B cell (primary cell): ENCODE measurements at regions not wholly inside any gene's neighbourhood (a gene's known extent, or its start where the extent isn't known, plus 50 kb on each side); places are given as distances from the start of the nearest gene placed in this dataset.

Experiments
- ATAC-seq: fragments of 200-7000 bp; cut with Tn5 transposase; one replicate; pipeline ENCODE4 v1.10.0; 2021; ENCODE audit warnings: low read depth, mild to moderate bottlenecking, moderate number of reproducible peaks, moderate library complexity
- CTCF ChIA-PET: fragments of 350-600 bp; sonication (Branson Sonifier 250); formaldehyde crosslinking; loops from one replicate; lab custom pipeline; 2021; ENCODE audit warnings: antibody characterized with exemption, inconsistent platforms; lab: Charles Lee
- POLR2A ChIA-PET: fragments of 350-600 bp; sonication (Branson Sonifier 250); formaldehyde crosslinking; loops from one replicate; lab custom pipeline; 2021; ENCODE audit warnings: antibody characterized with exemption; lab: Charles Lee
- DNase-seq: peaks from one replicate; pipeline ENCODE4 v3.0.0; 2013
- H2AFZ ChIP-seq: 2 replicates; pipeline ENCODE4 v1.6.1; 2012; ENCODE audit warnings: mild to moderate bottlenecking, low read depth, low read length; ENCODE audit not compliant: insufficient read depth, poor library complexity, severe bottlenecking
- H3K27ac ChIP-seq, 2 donors: 1 replicate in 1 of 2; 2 replicates in 1 of 2; pipeline ENCODE4 v1.5.1; 2012 to 2013; ENCODE audit warnings: low read length in 2 of 2, mild to moderate bottlenecking in 2 of 2, moderate library complexity in 1 of 2
- H3K27me3 ChIP-seq, 4 experiments: fragments of 200-600 bp in 1 of 4; sonication (generic) in 1 of 4; replicated peaks in 1 of 4; 1 replicate in 2 of 4; 2 replicates in 2 of 4; pipeline versions ENCODE4 v1.6.1 to v1.7.0; 2013 to 2016; ENCODE audit warnings: low read length in 3 of 4, mild to moderate bottlenecking in 2 of 4, mixed read lengths in 1 of 4, moderate library complexity in 1 of 4; ENCODE audit not compliant: insufficient read depth in 4 of 4, control insufficient read depth in 3 of 4; ENCODE audit errors: control extremely low read depth in 1 of 4
- H3K36me3 ChIP-seq, 2 experiments: replicated peaks in 1 of 2; 1 replicate in 1 of 2; 2 replicates in 1 of 2; pipeline versions ENCODE4 v1.6.1 to v1.7.1; 2013; ENCODE audit warnings: low read length in 1 of 2; ENCODE audit not compliant: insufficient read depth in 2 of 2, control insufficient read depth in 1 of 2; ENCODE audit errors: control extremely low read depth in 1 of 2, extremely low read depth in 1 of 2
- H3K4me1 ChIP-seq, 2 donors: fragments of 200-600 bp in 1 of 2; sonication (generic) in 1 of 2; 1 replicate in 1 of 2; 2 replicates in 1 of 2; pipeline versions ENCODE4 v1.5.1 to v1.6.1; 2013 to 2017; ENCODE audit warnings: low read length in 2 of 2; ENCODE audit not compliant: control insufficient read depth in 2 of 2, insufficient read depth in 2 of 2
- H3K4me2 ChIP-seq: replicated peaks from 2 replicates; pipeline ENCODE3; 2012; ENCODE audit warnings: mild to moderate bottlenecking, low read depth, low read length; ENCODE audit not compliant: poor library complexity, severe bottlenecking
- H3K4me3 ChIP-seq, 5 experiments: fragments of 200-600 bp in 1 of 5; sonication (generic) in 1 of 5; 1 replicate in 3 of 5; 2 replicates in 2 of 5; pipeline versions ENCODE4 v1.5.1 to v1.7.0; 2011 to 2016; ENCODE audit warnings: low read length in 4 of 5, mild to moderate bottlenecking in 4 of 5, low read depth in 2 of 5, control low read depth in 1 of 5, moderate library complexity in 1 of 5; ENCODE audit not compliant: insufficient read depth in 1 of 5; ENCODE audit errors: control extremely low read depth in 1 of 5, extremely low read depth in 1 of 5
- H3K79me2 ChIP-seq: fragments of 200-600 bp; sonication (generic); one replicate; pipeline ENCODE4 v1.6.0; 2016; ENCODE audit warnings: low read length; ENCODE audit not compliant: control insufficient read depth, insufficient read depth
- H3K9ac ChIP-seq: fragments of 200-600 bp; sonication (generic); 2 replicates; pipeline ENCODE4 v1.6.1; 2017; ENCODE audit warnings: mild to moderate bottlenecking, low read length, moderate library complexity
- H3K9me3 ChIP-seq, 3 donors: one replicate each; pipeline versions ENCODE4 v1.6.1 to v1.7.1; 2013; ENCODE audit warnings: low read length in 2 of 3; ENCODE audit not compliant: control insufficient read depth in 2 of 3, insufficient read depth in 1 of 3; ENCODE audit errors: control extremely low read depth in 1 of 3
- H4K20me1 ChIP-seq: 2 replicates; pipeline ENCODE4 v1.6.0; 2012; ENCODE audit warnings: mild to moderate bottlenecking, low read length; ENCODE audit not compliant: insufficient read depth, control insufficient read depth, poor library complexity, severe bottlenecking
- H3K27ac Mint-ChIP-seq: one replicate; pipeline ENCODE4 v1.8.0; 2021; ENCODE audit warnings: mixed read lengths
- H3K27me3 Mint-ChIP-seq: one replicate; pipeline ENCODE4 v1.8.0; 2021; ENCODE audit warnings: mixed read lengths
- H3K4me1 Mint-ChIP-seq: one replicate; pipeline ENCODE4 v1.8.0; 2021; ENCODE audit warnings: mixed read lengths
- H3K4me3 Mint-ChIP-seq: one replicate; pipeline ENCODE4 v1.8.0; 2021; ENCODE audit warnings: mixed read lengths
- H3K9me3 Mint-ChIP-seq: one replicate; pipeline ENCODE4 v1.8.0; 2022; ENCODE audit warnings: mixed read lengths; ENCODE audit not compliant: insufficient read depth
- CTCF ChIP-seq: fragments of 200-600 bp; IDR thresholded peaks from one replicate; pipeline ENCODE4 v1.8.0; 2022; ENCODE audit warnings: antibody characterized with exemption, mild to moderate bottlenecking
- EZH2 ChIP-seq: IDR thresholded peaks from 2 replicates; pipeline ENCODE4 v1.6.1; 2012; ENCODE audit warnings: borderline replicate concordance, low read depth, mild to moderate bottlenecking, moderate library complexity, low read length; ENCODE audit not compliant: insufficient read depth, poor library complexity, severe bottlenecking
- WGBS: methylation state at CpG from one replicate; pipeline ENCODE4 v1.1.5; 2013; ENCODE audit warnings: missing lambda C conversion rate; ENCODE audit not compliant: insufficient coverage; 5-methylcytosine and 5-hydroxymethylcytosine counted together
- intact Hi-C: fragments of 100-400 bp; cut with micrococcal nuclease; formaldehyde crosslinking; loops from one replicate; pipeline ENCODE4 v1.10.0; 2022

DNA sequence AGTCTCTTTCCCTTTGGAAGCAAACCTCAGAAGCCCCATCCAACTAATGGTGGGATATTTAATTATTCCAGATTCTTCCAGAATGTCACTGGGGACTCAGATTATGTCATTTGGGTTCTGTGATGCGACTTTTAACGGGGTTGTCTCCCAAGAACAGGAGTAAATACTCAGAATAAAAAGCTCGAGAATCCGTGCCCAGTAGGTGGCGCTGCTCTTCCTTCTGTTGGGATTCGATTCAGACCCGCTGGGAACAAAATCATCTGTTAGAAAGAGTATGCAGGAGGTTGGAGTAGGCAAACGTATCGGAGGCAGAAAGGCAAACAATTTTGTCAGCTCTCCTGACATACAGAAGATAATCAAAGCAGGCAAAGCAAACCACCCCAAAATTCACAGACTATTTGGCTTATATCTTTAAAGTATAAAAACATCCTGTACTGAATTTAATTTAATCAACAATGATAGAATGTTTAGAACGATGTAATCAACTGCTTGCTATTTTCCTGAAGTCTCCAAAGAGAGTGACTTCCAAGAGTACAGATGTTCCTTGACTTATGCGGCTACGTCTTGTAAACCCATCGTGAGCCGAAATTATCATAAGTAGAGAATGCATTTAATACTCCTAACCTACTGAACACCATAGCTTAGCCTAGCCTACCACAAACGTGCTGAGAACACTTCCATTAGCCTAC is 169.8 kb upstream of the RAI14 start:
- no peak overlapping the region for H3K4me3 Mint-ChIP-seq
- DNase-seq: peak; percentile 68

More for the DNA sequence above, 169.8 kb upstream of the RAI14 start:
- peak; percentile 43 for ATAC-seq
- CTCF ChIA-PET: interaction anchor here (0.6 to 6.7 kb wide), 21 partner anchors 9 to 1440 kb away, joined by 3 to 53 read pairs (median 4); no protein-coding TSS in a partner anchor
- 30% methylated on average over 11 of the region's 15 CpGs for WGBS
- H3K4me3 ChIP-seq: no peak overlapping the region
- H3K27ac Mint-ChIP-seq: no peak overlapping the region
- no peaks in the 10 kb centered on the region for H4K20me1 ChIP-seq
- H3K4me1 ChIP-seq: no peaks in the 10 kb centered on the region
- H3K4me2 ChIP-seq: no peak overlapping the region
- H3K27me3 ChIP-seq: peaks cover 0 to 4% (median 0%) of the 10 kb centered on the region in 4 experiments
- no peak overlapping the region for H3K9ac ChIP-seq
- POLR2A ChIA-PET: no interaction called here
- peaks cover 0 to 3% (median 0%) of the 10 kb centered on the region in 3 donors for H3K9me3 ChIP-seq
- TF ChIP-seq EZH2 (no peak), CTCF (peak; percentile 90)
- no peaks in the 10 kb centered on the region for H3K79me2 ChIP-seq
- peak overlapping the region; percentile 51 for H2AFZ ChIP-seq
- peaks cover 5% of the 10 kb centered on the region for H3K27me3 Mint-ChIP-seq
- no peaks in the 10 kb centered on the region for H3K9me3 Mint-ChIP-seq
- H3K27ac ChIP-seq: no peak overlapping the region
- no peaks in the 10 kb centered on the region for H3K36me3 ChIP-seq
- no peaks in the 10 kb centered on the region for H3K4me1 Mint-ChIP-seq
- intact Hi-C loops: loop anchor here (1.0 to 5.0 kb wide), 3 partner anchors 36 to 716 kb away; no protein-coding TSS in a partner anchor
